ENCODE measurements at regions not wholly inside any gene's neighbourhood (a gene's known extent, or its start where the extent isn't known, plus 50 kb on each side); places are given as distances from the start of the nearest gene placed in this dataset.
"Not testable (repeated sequence)": the region's sequence is repeated elsewhere in the genome, so short reads cannot be mapped to it uniquely, and the experiment has no call there.

DNA sequence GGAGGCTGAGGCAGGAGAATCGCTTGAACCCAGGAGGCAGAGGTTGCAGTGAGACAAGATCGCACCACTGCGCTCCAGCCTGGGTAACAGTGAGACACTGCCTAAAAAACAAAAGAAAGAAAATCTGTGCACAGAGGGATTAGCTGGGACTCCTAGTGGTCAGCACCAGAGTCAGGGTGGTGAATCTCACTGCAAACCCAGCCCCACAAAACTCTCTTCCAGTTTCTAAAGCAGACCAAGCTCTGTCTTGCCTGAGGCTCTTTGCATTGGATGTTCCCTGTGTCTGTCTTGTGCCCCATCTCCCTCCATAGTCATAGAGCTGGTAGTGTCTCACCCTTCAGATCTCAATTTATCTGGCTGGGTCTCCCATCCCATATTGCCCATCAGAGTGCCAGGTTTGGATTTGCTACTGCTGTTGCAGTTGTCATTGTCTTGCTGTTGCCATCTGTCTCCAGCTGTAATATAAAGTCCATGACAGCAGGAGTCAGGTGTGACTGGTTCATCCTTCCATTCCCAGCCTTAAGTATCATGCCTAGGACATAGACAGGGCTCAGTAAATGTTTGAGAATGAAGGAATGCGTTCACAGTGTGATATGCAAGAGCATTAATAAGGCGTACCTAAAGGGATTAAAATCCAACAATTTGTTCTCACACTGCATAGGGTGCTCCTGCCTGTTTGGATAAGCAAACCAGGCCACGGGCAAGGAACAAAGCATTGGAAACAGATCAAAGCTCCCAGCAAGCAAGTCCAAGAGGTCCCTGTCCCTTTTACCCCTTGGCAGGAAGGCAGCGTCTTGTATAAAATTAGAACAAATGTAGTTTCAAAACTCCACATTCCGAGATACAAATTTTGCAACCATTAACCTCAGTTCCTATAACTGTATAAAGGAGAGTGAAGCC lies 614.6 kb upstream of the CDH5 start:
- DNase-seq, result no peak

- no peak for DNase-seq
These were observed 617.0 kb upstream of the CDH5 start for GRCh38 chr16:65749506-65749905.

GRCh38 chr16:65746941-65747340 lies 619.5 kb upstream of the CDH5 start:
- DNase-seq, result no peak

DNA sequence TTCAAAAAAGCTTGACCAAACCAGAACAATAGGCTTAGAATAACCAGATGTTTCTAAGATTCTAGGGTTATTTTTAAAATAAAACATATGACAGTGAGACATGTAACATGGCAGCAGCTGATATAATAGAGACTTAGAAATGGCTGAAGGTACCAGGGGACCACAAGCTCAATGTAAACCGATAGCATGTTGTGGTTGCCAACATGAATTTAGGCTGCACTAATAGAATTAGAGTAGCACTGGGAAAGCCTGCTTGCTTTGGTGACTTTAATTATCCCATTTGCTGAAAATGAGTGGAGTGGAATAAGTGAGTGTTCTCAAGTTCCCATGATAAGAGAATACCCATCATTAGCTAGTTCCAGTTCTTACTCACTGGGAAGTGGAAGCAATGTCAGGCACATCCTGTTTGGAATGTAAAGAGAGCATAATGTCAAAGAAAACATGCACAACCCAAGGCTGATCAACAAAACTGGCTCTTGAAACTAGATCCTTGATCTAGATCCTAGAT lies 621.2 kb upstream of the CDH5 start:
- DNase-seq, result no peak

DNA sequence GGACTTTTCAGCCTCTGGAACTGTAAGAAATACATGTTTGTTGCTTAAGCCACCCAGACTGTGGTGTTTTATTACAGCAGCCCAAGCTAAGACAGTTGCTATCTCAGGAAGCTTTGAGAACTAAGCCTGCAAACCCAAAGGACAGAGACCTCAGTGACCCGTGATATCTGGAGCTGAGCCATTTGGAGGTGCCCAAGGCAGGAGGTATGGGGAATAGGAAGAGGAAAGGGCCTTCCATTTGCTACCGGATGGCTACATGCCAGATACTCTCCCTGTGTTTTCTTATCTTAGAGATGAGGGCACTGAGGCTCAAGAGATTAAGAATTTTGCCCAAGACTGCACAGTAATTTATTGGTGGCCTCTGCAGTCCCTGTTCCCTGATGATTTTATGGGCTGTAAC lies 622.1 kb upstream of the CDH5 start:
- no peak for DNase-seq

GRCh38 chr16:65743558-65743957 lies 621.7 kb upstream of the CDH11 start:
- no peak for DNase-seq

- no peak for DNase-seq
These were observed 618.8 kb upstream of the CDH11 start for GRCh38 chr16:65740711-65741110.

DNA sequence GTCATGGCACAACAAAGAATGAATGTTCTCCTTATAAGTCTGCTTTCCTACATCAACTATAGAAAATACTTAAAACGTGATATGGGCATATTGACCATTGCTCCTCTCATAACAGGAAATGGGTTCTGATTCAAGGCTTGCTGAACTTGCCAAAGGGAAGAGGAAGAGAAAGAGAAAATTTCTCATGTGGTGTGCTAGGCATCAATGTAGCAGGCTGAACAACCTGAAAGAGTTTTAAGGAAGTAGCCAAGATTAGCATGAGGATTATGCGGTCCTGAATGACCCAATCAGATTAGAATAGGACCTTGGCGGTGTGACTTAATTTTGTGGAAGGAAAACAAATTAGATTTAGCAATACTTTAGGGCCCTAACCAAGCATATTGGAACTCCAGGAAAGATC lies 617.7 kb upstream of the CDH11 start:
- no peak for DNase-seq

DNA sequence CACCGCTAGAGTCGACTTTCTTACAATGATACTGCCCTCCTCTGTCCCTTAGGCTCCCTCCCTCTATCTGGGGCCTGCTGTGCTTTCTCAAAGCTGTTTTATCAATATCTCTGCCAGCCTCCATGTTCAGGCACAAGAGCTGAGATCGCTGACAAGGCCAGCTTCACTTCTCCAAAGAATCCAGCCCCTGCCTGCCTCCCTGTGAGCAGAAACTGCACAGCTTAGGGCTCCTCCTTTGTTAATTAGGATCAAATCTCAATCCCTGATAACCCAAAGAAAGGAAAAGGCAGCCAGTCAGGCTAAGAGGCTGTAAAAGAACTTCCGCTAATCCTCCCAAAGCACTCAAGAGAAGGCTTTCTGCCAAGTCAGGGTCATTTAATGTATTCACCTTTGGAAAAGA lies 616.0 kb upstream of the CDH11 start:
- DNase-seq, result peak; percentile 67

DNA sequence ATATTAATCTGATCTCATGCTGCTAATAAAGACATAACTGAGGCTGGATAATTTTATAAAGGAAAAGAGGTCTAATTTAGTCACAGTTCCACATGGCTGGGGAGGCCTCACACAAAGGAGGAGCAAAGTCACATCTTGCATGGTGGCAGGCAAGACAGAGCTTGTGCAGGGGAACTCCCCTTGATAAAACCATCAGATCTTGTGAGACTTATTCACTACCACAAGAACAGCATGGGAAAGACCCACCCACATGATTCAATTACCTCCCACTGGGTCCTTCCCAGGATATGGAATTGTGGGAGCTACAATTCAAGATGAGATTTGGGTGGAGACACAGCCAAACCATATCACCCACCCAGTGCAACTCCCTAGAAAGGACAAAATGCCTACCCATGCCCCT lies 613.8 kb upstream of the CDH11 start:
- DNase-seq, result not testable (repeated sequence)

DNA sequence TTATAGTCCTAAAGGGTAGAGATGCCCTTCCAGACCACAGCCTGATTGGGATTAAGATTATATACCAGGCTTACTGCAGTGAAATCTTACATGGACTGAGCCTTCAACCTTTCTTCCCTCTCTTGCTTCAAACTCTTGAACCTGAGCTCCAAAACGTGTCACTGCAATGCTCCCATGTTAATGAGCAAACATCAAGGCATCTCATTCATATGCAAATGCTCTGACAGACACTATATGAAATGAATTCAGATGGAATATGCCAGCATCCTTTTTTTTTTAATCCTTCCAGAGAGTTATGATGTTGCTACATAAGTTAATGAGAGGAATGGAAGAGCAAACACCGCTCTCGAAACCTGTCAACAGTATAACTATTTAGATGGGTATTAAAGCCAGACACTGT lies 611.9 kb upstream of the CDH11 start:
- DNase-seq, result no peak

- no peak for DNase-seq
These were observed 610.0 kb upstream of the CDH11 start for GRCh38 chr16:65731833-65732232.

DNA sequence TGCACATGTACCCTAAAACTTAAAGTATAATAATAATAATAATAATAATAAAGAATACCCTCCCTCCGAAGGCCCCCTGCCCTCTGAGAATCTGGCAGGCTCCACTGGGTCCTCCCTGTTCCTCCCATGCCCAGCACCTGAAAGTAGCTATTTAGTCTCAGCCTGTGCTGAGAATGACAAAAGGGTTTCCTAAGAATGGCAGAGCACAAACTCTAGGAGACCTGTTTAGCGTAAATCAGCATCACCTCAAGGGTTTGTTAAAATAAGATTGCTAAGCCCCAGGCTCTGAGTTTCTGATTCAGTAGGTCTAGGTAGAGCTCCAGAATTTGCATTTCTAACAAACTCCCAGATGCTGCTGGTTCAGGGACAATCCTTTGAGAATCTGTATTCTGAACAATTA lies 606.8 kb upstream of the CDH11 start:
- no peak for DNase-seq

DNA sequence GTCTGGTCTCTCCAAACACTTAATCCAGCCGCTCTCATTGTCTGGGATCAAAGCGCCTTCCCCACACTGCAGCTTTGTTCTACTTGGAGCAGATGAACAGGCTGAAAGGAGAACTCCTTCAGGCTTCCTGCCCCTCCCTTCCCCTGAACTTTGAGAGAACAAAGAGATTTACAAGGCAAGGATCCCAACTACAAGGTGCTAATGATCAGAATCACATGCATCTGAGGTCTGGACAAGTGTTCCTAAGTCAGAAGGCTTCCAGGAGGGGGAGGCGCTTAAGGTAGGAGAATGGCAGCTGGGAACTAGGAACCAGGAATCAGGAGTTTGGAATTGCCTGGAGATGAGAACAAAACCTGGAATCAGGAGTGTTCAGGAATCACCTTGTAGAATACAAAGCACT lies 606.3 kb upstream of the CDH11 start:
- DNase-seq, result peak; percentile 89

- no peak for DNase-seq
These were observed 605.8 kb upstream of the CDH11 start for GRCh38 chr16:65727534-65728137.

- no peak for DNase-seq
These were observed 603.4 kb upstream of the CDH11 start for GRCh38 chr16:65725156-65725845.

DNA sequence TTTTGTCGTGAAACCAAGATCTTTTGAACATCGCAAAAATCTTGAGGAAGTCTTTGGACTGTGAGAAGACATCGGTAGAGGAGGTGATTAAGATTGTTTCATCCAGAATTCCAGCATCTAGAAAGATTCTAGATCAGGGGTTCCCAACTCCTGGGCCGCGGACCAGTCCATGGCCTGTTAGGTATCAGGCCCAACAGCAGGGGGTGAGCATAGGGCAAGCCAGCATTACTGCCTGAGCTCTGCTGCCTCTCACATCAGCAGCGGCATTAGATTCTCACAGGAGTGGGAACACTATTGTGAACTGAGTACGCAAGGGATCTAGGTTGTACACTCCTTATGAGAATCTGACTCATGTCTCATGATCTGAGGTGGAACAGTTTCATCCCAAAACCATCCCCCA lies 600.6 kb upstream of the CDH11 start:
- no peak for DNase-seq

- no peak for DNase-seq
These were observed 596.0 kb upstream of the CDH11 start for GRCh38 chr16:65717846-65718245.

DNA sequence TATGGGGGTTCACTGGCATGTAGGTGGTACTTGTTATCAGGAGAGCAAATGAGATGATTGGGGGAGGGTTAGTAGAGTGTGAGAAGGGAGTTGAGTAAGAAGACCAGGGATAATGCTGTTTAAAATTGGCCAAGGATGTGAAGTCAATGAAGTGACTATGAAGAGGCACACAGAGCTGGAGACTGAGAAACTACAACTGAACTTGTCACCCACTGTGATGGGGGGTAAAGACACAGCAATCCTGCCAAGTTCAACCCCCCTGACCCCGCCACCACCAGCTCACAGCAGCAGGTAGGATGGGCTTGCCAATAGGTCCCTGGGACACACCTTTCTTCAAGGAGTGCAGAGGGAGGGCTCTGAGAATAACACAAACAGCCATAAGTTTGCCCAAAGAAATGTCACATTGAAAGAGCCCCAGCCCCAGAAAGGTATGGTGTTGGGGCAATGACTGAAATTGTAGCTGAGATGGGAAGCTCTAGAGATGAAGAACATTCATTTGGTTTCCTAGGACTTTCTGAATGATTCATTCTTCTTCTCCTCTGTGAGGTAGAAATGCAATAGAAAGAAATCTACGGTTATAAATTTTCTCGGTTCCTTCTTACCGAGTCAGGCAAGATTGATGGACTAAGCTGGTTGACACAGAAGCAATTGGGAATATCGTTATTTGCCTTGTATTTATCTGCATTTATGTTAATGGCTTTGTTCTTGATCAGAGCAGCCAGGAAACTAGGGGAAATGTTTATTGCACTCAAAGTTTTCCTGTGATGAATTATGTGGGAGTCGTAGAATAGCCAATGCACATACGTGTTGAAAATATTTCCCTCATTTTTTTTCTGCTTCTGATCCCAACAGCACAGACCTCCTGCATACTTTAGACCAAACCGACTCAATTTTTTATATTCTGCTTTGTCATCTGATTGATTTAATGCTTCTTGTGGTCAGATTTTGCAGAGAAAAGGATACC lies 595.2 kb upstream of the CDH11 start:
- DNase-seq, result no peak

DNA sequence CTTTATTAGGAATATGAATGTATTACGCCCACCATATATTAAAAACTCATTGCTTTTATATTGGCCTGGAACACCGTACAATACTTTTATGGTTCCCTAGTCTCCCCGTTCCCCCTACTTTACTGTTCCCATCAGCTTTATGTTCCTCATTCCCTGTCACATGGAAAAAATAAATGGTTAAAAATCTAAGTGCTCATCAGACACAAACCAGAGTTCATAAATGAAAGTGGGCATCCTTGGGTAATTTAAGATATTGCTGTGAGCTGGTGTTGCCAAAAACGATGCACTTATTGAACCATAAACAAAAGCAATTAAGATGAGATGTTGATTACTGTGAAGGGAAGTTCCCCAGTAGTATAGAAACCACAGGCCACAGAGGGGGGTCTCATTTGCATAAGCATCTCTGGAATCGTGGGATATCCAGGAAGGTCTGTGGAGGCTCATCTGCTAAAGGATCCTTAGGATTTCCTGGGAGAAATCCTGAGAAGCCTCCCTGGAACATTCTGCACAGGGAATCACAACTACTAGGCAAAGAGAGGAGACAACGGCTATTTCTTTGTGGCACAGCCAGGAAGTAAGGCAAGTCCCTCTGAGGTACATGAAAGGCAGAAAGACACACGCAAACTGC lies 591.4 kb upstream of the CDH11 start:
- DNase-seq, result no peak

- no peak for DNase-seq
These were observed 588.2 kb upstream of the CDH11 start for GRCh38 chr16:65710107-65710506.

GRCh38 chr16:65704866-65705265 lies 583.0 kb upstream of the CDH11 start:
- DNase-seq, result no peak
